OCI-LY3 (cell line): ENCODE measurements at regions not wholly inside any gene's neighbourhood (a gene's known extent, or its start where the extent isn't known, plus 50 kb on each side); places are given as distances from the start of the nearest gene placed in this dataset.

Experiments
- H2AFZ ChIP-seq: fragments of 200-600, 300-600 bp; shearing (Covaris generic); 2 replicates; pipeline ENCODE4 v1.6.0; 2014; ENCODE audit warnings: antibody characterized with exemption, low read depth, low read length
- H3K27ac ChIP-seq: fragments of 200-600, 300-600 bp; sonication (generic); 2 replicates; pipeline ENCODE4 v1.5.1; 2014; ENCODE audit warnings: mild to moderate bottlenecking, low read length, moderate library complexity, mixed read lengths
- H3K27me3 ChIP-seq: fragments of 200-600, 300-600 bp; sonication (generic); 2 replicates; pipeline ENCODE4 v1.6.1; 2014; ENCODE audit warnings: low read depth, low read length, mixed read lengths
- H3K36me3 ChIP-seq: fragments of 200-600, 300-600 bp; sonication (generic); replicated peaks from 2 replicates; pipeline ENCODE3; 2014; ENCODE audit warnings: low read depth, low read length, mixed read lengths
- H3K4me1 ChIP-seq: fragments of 300-600, 200-600 bp; sonication (generic); 2 replicates; pipeline ENCODE4 v1.6.1; 2014; ENCODE audit warnings: low read length, mixed read lengths
- H3K4me2 ChIP-seq: fragments of 200-600, 300-600 bp; sonication (generic); 2 replicates; pipeline ENCODE4 v1.6.1; 2014; ENCODE audit warnings: low read length, mixed read lengths
- H3K4me3 ChIP-seq: fragments of 300-600, 200-600 bp; sonication (generic); 2 replicates; pipeline ENCODE4 v1.5.1; 2014; ENCODE audit warnings: antibody characterized with exemption, mild to moderate bottlenecking, low read length, moderate library complexity
- H3K79me2 ChIP-seq: fragments of 300-600, 200-600 bp; shearing (Covaris generic); 2 replicates; pipeline ENCODE4 v1.6.1; 2014; ENCODE audit warnings: mild to moderate bottlenecking, low read length, mixed read lengths
- H3K9ac ChIP-seq: fragments of 300-600, 200-600 bp; shearing (Covaris generic); 2 replicates; pipeline ENCODE4 v1.6.0; 2014; ENCODE audit warnings: mild to moderate bottlenecking, low read length, moderate library complexity
- H3K9me3 ChIP-seq: fragments of 200-600, 300-600 bp; shearing (Covaris generic); 2 replicates; pipeline ENCODE4 v1.6.1; 2014; ENCODE audit warnings: low read length, mixed read lengths; ENCODE audit not compliant: insufficient read depth
- H4K20me1 ChIP-seq: fragments of 200-600, 300-600 bp; sonication (generic); 2 replicates; pipeline ENCODE4 v1.6.1; 2016; ENCODE audit warnings: low read length, mixed read lengths; ENCODE audit not compliant: insufficient read depth
- EZH2phosphoT487 ChIP-seq: fragments of 200-600 bp; shearing (Covaris generic); IDR thresholded peaks from 2 replicates; pipeline ENCODE4 v1.6.1; 2018; ENCODE audit warnings: antibody characterized with exemption, mixed run types, low read depth
- TF ChIP-seq, protein P1 (sequence below): fragments of 200-600, 300-600 bp; sonication (generic); IDR thresholded peaks from 2 replicates; pipeline ENCODE4 v1.5.1; 2014; ENCODE audit warnings: antibody characterized with exemption, low read length, low read depth

DNA sequence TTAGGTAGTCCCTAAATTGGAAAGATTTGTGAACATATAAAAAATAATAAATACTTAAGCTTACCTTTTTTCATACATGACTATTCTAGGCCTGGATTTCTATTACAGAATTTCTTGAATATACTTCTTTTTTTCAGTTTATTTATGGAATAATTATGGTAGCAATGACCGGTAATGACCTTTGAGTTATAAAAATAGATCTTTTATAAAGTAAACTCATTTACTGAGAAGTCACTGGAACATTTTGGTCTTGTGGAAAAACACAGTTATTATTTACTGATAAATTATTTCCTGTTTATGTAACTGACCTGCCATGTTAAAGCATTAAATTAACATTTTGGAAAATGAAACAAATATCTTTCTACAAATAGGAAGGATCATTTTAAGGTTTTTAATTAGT is 80.4 kb upstream of the RASGEF1B start:
- TF ChIP-seq, protein P1, sequence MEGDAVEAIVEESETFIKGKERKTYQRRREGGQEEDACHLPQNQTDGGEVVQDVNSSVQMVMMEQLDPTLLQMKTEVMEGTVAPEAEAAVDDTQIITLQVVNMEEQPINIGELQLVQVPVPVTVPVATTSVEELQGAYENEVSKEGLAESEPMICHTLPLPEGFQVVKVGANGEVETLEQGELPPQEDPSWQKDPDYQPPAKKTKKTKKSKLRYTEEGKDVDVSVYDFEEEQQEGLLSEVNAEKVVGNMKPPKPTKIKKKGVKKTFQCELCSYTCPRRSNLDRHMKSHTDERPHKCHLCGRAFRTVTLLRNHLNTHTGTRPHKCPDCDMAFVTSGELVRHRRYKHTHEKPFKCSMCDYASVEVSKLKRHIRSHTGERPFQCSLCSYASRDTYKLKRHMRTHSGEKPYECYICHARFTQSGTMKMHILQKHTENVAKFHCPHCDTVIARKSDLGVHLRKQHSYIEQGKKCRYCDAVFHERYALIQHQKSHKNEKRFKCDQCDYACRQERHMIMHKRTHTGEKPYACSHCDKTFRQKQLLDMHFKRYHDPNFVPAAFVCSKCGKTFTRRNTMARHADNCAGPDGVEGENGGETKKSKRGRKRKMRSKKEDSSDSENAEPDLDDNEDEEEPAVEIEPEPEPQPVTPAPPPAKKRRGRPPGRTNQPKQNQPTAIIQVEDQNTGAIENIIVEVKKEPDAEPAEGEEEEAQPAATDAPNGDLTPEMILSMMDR, result no peak
- TF ChIP-seq EZH2phosphoT487, result no peak
- H3K9ac ChIP-seq, result no peak overlapping the region
- no peaks in the 10 kb centered on the region for H4K20me1 ChIP-seq
- H3K79me2 ChIP-seq, result no peaks in the 10 kb centered on the region
- no peak overlapping the region for H3K4me2 ChIP-seq
- no peaks in the 10 kb centered on the region for H3K9me3 ChIP-seq
- no peaks in the 10 kb centered on the region for H3K27me3 ChIP-seq
- no peaks in the 10 kb centered on the region for H3K36me3 ChIP-seq
- H3K27ac ChIP-seq, result no peak overlapping the region
- H2AFZ ChIP-seq, result no peak overlapping the region
- H3K4me3 ChIP-seq, result no peak overlapping the region
- no peaks in the 10 kb centered on the region for H3K4me1 ChIP-seq

DNA sequence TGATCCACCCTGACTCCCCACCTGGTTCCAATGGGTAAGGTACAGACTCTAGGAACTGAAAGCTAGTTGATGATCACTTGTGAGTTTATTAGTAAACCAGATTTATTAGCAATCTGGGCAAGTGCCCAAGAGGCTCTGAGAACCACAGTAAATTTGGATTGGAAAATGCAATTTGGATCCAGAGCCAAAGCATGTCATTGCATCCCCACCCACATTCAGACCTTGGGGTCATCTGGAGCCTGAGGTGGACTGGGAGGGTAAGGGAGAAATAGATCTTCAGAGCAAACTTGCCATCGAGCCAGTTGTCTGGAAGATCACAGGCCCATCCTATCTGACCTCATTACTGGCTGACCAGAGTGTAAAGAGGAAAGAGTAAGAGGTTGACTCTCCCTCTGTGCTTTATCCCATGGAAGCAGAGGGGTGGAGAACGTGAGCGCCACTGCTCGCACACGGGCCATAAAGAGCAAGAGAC is 78.7 kb upstream of the RASGEF1B start:
- Histone ChIP-seq H3K79me2 (no peaks in the 10 kb centered on the region), H4K20me1 (no peaks in the 10 kb centered on the region), H3K36me3 (no peaks in the 10 kb centered on the region), H3K4me1 (no peaks in the 10 kb centered on the region), H3K27me3 (no peaks in the 10 kb centered on the region), H3K4me2 (no peak overlapping the region), H3K9ac (no peak overlapping the region), H3K9me3 (no peaks in the 10 kb centered on the region), H2AFZ (no peak overlapping the region), H3K27ac (no peak overlapping the region), H3K4me3 (no peak overlapping the region)
- TF ChIP-seq EZH2phosphoT487, result no peak
- TF ChIP-seq, protein P1, result no peak

DNA sequence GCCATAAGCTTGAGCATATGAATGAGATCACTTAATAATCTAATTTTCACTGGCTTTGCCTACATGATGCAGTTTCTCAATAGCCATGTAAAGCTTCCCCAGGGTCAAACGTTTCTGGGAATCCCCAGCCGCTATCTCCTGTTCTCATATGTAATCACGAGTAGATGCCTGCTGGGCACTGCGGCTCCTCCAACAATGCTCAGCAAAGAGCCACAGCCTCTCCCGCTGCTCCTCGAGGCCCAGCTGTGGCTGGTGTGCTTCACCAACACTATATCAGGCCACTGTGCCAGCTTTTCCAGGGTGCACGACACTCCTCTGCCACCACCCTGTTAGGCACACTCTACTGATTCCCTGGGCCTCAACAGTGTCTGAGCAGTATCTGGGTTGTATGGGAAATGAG is 78.3 kb upstream of the RASGEF1B start:
- Histone ChIP-seq H2AFZ (no peak overlapping the region), H3K27ac (no peak overlapping the region), H4K20me1 (no peaks in the 10 kb centered on the region), H3K36me3 (no peaks in the 10 kb centered on the region), H3K4me2 (no peak overlapping the region), H3K4me3 (no peak overlapping the region), H3K9me3 (no peaks in the 10 kb centered on the region), H3K79me2 (no peaks in the 10 kb centered on the region), H3K9ac (no peak overlapping the region), H3K27me3 (no peaks in the 10 kb centered on the region), H3K4me1 (no peaks in the 10 kb centered on the region)
- no peak for TF ChIP-seq EZH2phosphoT487
- TF ChIP-seq, protein P1, result no peak

DNA sequence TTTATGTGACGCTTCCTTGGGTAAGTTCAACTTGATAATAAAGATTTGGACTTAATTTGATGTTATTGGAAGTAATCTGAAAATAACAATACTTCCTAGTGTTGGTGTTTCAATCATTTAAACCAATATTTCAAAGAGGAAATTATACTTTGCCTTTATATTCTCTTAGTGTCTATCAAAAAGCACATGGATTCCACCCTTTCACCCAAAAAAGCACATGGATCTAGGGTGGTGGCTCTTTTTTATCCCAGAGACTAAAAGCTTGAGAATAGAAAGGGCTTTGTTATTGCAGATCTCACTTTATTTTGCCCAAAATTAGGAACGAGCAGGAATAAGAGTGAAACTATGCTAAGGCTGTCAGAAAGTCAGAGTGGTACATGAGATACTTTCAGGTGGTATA is 75.1 kb upstream of the RASGEF1B start:
- Histone ChIP-seq H3K79me2 (no peaks in the 10 kb centered on the region), H2AFZ (no peak overlapping the region), H3K27ac (no peak overlapping the region), H3K4me1 (no peaks in the 10 kb centered on the region), H3K27me3 (no peaks in the 10 kb centered on the region), H3K4me2 (no peak overlapping the region), H3K4me3 (no peak overlapping the region), H4K20me1 (no peaks in the 10 kb centered on the region), H3K9me3 (no peaks in the 10 kb centered on the region), H3K9ac (no peak overlapping the region), H3K36me3 (no peaks in the 10 kb centered on the region)
- no peak for TF ChIP-seq EZH2phosphoT487
- TF ChIP-seq, protein P1, result no peak
